ENCODE measurements at regions not wholly inside any gene's neighbourhood (a gene's known extent, or its start where the extent isn't known, plus 50 kb on each side); places are given as distances from the start of the nearest gene placed in this dataset.
"Not testable (repeated sequence)": the region's sequence is repeated elsewhere in the genome, so short reads cannot be mapped to it uniquely, and the experiment has no call there.

DNA sequence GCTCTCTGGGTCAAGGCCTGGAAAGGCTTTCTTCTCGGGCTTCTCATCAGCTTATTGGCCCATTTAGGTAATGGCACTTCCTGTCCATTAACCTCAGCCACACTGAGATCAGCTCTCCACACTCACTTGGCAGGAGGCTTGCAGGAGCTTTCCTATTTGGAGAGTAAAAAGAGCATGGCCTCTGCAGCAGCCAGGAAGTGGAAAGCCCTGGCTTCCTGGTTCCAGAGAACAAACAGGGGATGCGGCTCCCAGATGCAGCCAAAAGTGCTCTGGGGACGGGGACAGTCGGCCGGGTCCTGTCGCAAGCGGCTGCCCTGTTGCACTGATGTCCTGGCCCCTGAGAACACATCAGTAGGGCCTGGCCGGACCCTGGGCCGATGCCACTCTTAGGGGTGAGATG, 4462.4 kb upstream of the TPTE start:
- H3K4me3 ChIP-seq (ENCODE audit: low read depth, low read length); H3K36me3 ChIP-seq (ENCODE audit: control insufficient read depth, insufficient read depth, low read length); H3K27ac ChIP-seq (ENCODE audit: low read depth, low read length); DNase-seq (ENCODE audit: low read depth in 4 of 6, low spot score in 6 of 6); H3K4me1 ChIP-seq (ENCODE audit: control insufficient read depth, insufficient read depth, low read length); H3K27me3 ChIP-seq (ENCODE audit: control insufficient read depth, insufficient read depth, low read length); H3K9me3 ChIP-seq (ENCODE audit: control insufficient read depth, insufficient read depth, low read length): not testable (repeated sequence)
- WGBS (ENCODE audit: insufficient coverage): no CpG with 5 or more reads among the region's 9 CpGs

DNA sequence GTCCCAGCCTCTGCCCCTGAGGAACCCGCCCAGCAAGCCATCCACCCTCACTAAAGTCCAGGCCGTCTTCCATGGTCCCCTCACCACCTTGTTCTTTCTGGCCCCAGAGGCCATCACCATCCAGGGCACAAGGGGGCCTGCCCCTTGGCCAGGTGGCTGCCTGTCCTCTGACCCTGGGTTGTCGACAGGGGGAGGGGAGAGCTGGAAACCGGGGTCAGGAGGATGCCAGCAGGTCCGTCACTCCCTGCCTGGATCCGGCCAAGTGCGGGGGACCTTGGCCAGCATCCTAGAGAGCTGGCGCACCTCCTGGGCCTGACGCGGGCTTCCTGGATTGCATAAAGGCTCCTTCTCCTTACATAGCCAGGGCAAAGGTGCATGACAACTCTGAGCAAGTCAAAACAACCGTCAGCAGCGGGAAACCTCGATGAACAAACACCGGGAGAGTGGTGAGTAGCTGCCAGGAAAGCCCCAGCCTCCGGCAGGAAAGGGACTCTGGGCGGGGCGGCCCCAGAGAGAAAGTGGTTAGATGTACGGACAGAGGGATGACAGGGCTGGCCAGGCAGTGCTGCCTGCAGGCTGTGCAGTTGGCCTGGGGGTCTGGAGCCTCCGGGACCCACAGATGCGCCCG, 4461.2 kb upstream of the TPTE start:
- not testable (repeated sequence) for DNase-seq (ENCODE audit: low read depth in 4 of 6, low spot score in 6 of 6); H3K4me1 ChIP-seq (ENCODE audit: control insufficient read depth, insufficient read depth, low read length); H3K4me3 ChIP-seq (ENCODE audit: low read depth, low read length); H3K9me3 ChIP-seq (ENCODE audit: control insufficient read depth, insufficient read depth, low read length); H3K36me3 ChIP-seq (ENCODE audit: control insufficient read depth, insufficient read depth, low read length); H3K27ac ChIP-seq (ENCODE audit: low read depth, low read length); H3K27me3 ChIP-seq (ENCODE audit: control insufficient read depth, insufficient read depth, low read length)
- WGBS (ENCODE audit: insufficient coverage): no CpG with 5 or more reads among the region's 21 CpGs

- H3K9me3 ChIP-seq (ENCODE audit: control insufficient read depth, insufficient read depth, low read length); H3K4me3 ChIP-seq (ENCODE audit: low read depth, low read length); H3K4me1 ChIP-seq (ENCODE audit: control insufficient read depth, insufficient read depth, low read length); H3K27ac ChIP-seq (ENCODE audit: low read depth, low read length); H3K36me3 ChIP-seq (ENCODE audit: control insufficient read depth, insufficient read depth, low read length); H3K27me3 ChIP-seq (ENCODE audit: control insufficient read depth, insufficient read depth, low read length); DNase-seq (ENCODE audit: low read depth in 4 of 6, low spot score in 6 of 6): not testable (repeated sequence)
- WGBS (ENCODE audit: insufficient coverage): no CpG with 5 or more reads among the region's 17 CpGs
Measured at GRCh38 chr21:6066320-6066985, 4454.9 kb upstream of the TPTE start.

DNA sequence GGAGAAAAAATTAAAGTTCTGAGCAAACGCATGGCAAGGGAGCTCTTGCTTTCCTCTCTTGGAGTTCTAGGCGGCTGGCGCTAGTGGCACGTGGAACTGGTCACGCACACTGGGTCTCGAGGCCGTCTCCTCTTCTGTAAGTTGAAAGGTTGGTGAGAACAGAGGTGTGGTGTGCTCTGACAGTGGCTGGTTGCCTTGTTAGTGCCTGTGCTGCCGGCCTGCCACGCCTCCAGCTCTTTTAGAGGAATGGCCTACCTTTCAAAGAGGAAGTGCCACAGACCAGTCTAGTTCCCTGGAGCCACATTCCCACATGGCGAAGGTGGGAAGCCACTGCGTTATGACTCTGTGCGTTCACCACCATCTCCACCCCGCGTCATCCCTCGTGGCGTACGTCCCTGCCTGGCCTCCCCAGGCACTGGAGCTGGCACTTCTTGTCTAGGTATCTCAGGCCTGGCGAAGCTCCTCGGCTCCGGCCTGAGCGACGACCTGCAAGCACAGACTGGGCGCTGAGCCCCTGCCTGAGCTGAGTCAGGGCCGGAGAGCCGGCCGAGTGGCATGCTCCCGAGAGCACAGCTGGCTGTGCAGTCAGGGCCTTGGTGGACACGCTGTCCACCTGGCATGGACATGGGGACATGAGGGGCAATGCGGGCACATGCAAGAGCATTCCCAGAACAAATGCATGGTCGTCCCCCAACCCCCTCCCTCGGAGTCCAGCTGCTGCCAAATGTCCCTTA, 4453.1 kb upstream of the TPTE start:
- not testable (repeated sequence) for H3K36me3 ChIP-seq (ENCODE audit: control insufficient read depth, insufficient read depth, low read length); DNase-seq (ENCODE audit: low read depth in 4 of 6, low spot score in 6 of 6); H3K27me3 ChIP-seq (ENCODE audit: control insufficient read depth, insufficient read depth, low read length); H3K4me1 ChIP-seq (ENCODE audit: control insufficient read depth, insufficient read depth, low read length); H3K9me3 ChIP-seq (ENCODE audit: control insufficient read depth, insufficient read depth, low read length); H3K4me3 ChIP-seq (ENCODE audit: low read depth, low read length); H3K27ac ChIP-seq (ENCODE audit: low read depth, low read length)
- WGBS (ENCODE audit: insufficient coverage): no CpG with 5 or more reads among the region's 31 CpGs

DNA sequence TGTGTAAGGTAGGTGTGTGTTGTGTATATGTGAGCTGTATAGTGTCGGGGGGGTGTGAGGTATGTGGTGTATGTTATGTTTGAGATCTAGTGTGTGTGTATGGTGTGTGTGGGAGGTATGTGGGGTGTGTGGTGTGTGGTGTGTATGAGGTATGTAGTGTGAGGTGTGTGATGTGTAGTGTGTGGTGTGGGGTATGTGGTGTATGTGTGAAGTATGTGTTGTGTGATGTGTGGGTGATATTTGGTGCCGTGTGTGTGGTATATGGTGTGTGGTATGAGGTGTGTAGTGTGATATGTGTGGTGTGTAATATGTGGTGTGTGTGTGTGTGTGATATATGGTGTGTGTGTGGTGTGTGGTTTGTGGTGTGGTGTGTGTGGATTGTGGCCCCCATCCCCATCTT, 4451.2 kb upstream of the TPTE start:
- DNase-seq (ENCODE audit: low read depth in 4 of 6, low spot score in 6 of 6); H3K4me1 ChIP-seq (ENCODE audit: control insufficient read depth, insufficient read depth, low read length); H3K27ac ChIP-seq (ENCODE audit: low read depth, low read length); H3K4me3 ChIP-seq (ENCODE audit: low read depth, low read length); H3K36me3 ChIP-seq (ENCODE audit: control insufficient read depth, insufficient read depth, low read length); H3K27me3 ChIP-seq (ENCODE audit: control insufficient read depth, insufficient read depth, low read length); H3K9me3 ChIP-seq (ENCODE audit: control insufficient read depth, insufficient read depth, low read length): not testable (repeated sequence)
- WGBS (ENCODE audit: insufficient coverage): 100% methylated on average over 1 of the region's 2 CpGs

DNA sequence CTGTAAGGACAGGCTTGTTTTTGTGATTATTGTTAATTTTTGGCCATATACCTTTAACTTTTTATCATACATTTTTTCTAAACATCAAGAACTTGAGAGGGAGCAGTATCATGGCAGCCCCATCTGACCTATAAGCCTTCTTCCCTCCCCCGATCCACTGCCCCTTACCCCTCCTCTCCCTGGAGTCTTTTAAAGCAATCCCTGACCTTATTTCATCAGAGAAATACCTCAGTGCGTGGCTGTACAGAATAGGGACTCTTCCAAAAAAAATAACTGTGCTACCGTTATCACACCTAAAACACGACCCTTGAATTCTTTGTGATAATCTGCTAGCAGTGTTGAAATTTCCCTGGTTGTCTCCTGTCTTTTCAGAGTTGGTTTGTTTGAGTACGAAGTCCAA, 4448.7 kb upstream of the TPTE start:
- not testable (repeated sequence) for H3K9me3 ChIP-seq (ENCODE audit: control insufficient read depth, insufficient read depth, low read length); DNase-seq (ENCODE audit: low read depth in 4 of 6, low spot score in 6 of 6); H3K36me3 ChIP-seq (ENCODE audit: control insufficient read depth, insufficient read depth, low read length); H3K27ac ChIP-seq (ENCODE audit: low read depth, low read length); H3K4me1 ChIP-seq (ENCODE audit: control insufficient read depth, insufficient read depth, low read length); H3K27me3 ChIP-seq (ENCODE audit: control insufficient read depth, insufficient read depth, low read length); H3K4me3 ChIP-seq (ENCODE audit: low read depth, low read length)
- WGBS (ENCODE audit: insufficient coverage): no CpG with 5 or more reads among the region's 5 CpGs

- H3K27me3 ChIP-seq (ENCODE audit: control insufficient read depth, insufficient read depth, low read length); H3K27ac ChIP-seq (ENCODE audit: low read depth, low read length); DNase-seq (ENCODE audit: low read depth in 4 of 6, low spot score in 6 of 6); H3K36me3 ChIP-seq (ENCODE audit: control insufficient read depth, insufficient read depth, low read length); H3K9me3 ChIP-seq (ENCODE audit: control insufficient read depth, insufficient read depth, low read length); H3K4me3 ChIP-seq (ENCODE audit: low read depth, low read length); H3K4me1 ChIP-seq (ENCODE audit: control insufficient read depth, insufficient read depth, low read length): not testable (repeated sequence)
- no CpG with 5 or more reads among the region's 19 CpGs for WGBS (ENCODE audit: insufficient coverage)
Measured at GRCh38 chr21:6073993-6074705, 4447.2 kb upstream of the TPTE start.

DNA sequence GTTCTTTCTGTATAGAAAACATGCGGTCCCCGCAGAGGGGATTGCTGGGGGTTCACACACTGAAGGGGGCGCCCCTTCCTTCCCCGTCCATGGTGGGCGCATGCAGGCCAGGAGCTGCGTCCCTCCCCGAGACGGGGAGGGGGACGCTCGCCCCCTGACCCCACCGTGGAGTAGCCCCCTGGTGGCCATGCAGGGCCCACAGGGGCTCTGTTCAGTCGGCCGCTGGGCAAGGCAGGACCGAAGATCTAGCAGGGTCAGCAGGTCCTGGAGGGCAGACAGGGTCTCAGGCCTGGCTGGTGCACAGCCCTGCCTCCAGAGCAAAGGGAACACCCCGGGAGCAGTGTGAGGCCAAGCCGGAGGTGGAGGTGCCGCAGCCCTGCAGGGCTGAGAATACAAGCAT, 4446.4 kb upstream of the TPTE start:
- H3K9me3 ChIP-seq (ENCODE audit: control insufficient read depth, insufficient read depth, low read length); DNase-seq (ENCODE audit: low read depth in 4 of 6, low spot score in 6 of 6); H3K4me3 ChIP-seq (ENCODE audit: low read depth, low read length); H3K36me3 ChIP-seq (ENCODE audit: control insufficient read depth, insufficient read depth, low read length); H3K27me3 ChIP-seq (ENCODE audit: control insufficient read depth, insufficient read depth, low read length); H3K27ac ChIP-seq (ENCODE audit: low read depth, low read length); H3K4me1 ChIP-seq (ENCODE audit: control insufficient read depth, insufficient read depth, low read length): not testable (repeated sequence)
- no CpG with 5 or more reads among the region's 17 CpGs for WGBS (ENCODE audit: insufficient coverage)

GRCh38 chr21:6075627-6076208, 4445.7 kb upstream of the TPTE start:
- H3K27me3 ChIP-seq (ENCODE audit: control insufficient read depth, insufficient read depth, low read length); H3K9me3 ChIP-seq (ENCODE audit: control insufficient read depth, insufficient read depth, low read length); H3K4me3 ChIP-seq (ENCODE audit: low read depth, low read length); H3K36me3 ChIP-seq (ENCODE audit: control insufficient read depth, insufficient read depth, low read length); DNase-seq (ENCODE audit: low read depth in 4 of 6, low spot score in 6 of 6); H3K27ac ChIP-seq (ENCODE audit: low read depth, low read length); H3K4me1 ChIP-seq (ENCODE audit: control insufficient read depth, insufficient read depth, low read length): not testable (repeated sequence)
- WGBS (ENCODE audit: insufficient coverage): no CpG with 5 or more reads among the region's 24 CpGs

Data from spinal cord (tissue), 9 donors.